ENCODE measurements at regions not wholly inside any gene's neighbourhood (a gene's known extent, or its start where the extent isn't known, plus 50 kb on each side); places are given as distances from the start of the nearest gene placed in this dataset.

DNA sequence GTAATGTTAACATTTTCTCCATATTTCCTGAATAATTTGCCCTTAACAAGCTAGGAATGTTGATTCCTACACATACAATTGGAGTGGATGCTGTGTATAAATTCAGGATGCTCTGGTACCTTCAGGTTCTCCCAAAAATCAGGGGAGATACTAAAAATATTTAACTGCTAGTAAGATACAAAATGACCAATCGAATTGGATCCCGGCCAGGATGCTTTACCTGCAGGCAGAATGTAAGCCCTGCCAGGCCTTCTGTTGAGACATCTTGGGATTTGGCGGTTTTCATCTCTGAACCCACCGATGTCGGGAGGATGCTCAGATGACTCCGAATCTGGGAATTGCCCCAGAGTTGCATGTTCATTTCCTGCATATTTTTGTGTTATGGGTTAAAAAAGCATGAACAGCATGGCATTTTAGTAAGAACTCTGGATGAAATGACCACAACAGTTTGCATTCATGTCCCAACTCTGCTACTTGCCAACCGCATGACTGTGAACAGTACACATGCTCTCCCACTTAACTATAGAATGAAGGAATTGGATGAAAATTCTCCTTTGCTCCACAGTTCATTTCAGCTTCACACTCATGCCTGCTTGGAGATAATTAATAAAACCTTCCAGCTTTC, 241.4 kb upstream of the TBL1XR1 start:
- TF ChIP-seq, protein P1, sequence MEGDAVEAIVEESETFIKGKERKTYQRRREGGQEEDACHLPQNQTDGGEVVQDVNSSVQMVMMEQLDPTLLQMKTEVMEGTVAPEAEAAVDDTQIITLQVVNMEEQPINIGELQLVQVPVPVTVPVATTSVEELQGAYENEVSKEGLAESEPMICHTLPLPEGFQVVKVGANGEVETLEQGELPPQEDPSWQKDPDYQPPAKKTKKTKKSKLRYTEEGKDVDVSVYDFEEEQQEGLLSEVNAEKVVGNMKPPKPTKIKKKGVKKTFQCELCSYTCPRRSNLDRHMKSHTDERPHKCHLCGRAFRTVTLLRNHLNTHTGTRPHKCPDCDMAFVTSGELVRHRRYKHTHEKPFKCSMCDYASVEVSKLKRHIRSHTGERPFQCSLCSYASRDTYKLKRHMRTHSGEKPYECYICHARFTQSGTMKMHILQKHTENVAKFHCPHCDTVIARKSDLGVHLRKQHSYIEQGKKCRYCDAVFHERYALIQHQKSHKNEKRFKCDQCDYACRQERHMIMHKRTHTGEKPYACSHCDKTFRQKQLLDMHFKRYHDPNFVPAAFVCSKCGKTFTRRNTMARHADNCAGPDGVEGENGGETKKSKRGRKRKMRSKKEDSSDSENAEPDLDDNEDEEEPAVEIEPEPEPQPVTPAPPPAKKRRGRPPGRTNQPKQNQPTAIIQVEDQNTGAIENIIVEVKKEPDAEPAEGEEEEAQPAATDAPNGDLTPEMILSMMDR (conservative IDR thresholded peaks at IDR 0.05; ENCODE audit: low read depth, low read length), result no peak
- no peak for TF ChIP-seq EZH2 (IDR thresholded peaks at IDR 0.05; ENCODE audit: borderline replicate concordance, low read depth, low read length, poor library complexity, severe bottlenecking)

All from A673 (cell line).